OCI-LY7 (cell line): ENCODE measurements at regions not wholly inside any gene's neighbourhood (a gene's known extent, or its start where the extent isn't known, plus 50 kb on each side); places are given as distances from the start of the nearest gene placed in this dataset.
"Not testable (repeated sequence)": the region's sequence is repeated elsewhere in the genome, so short reads cannot be mapped to it uniquely, and the experiment has no call there.

Experiments
- BruUV-seq: library from RNA; stranded (reverse); fragments of 400-500 nt; replicated peaks from 2 replicates; lab custom pipeline; 2021; lab: Mats Ljungman, UMichigan
- CTCF ChIA-PET: fragments of 300-600 bp; sonication (Branson Sonifier 250); formaldehyde crosslinking; loops from one replicate; lab custom pipeline; 2022; ENCODE audit warnings: antibody characterized with exemption; ENCODE audit not compliant: unreplicated experiment; lab: Charles Lee
- POLR2A ChIA-PET: fragments of 300-600 bp; sonication (Branson Sonifier 250); formaldehyde crosslinking; loops from one replicate; lab custom pipeline; 2022; ENCODE audit warnings: antibody characterized with exemption; lab: Charles Lee
- DNase-seq: peaks from one replicate; pipeline ENCODE4 v3.0.0-alpha.2; 2015; ENCODE audit warnings: low spot score
- H2AFZ ChIP-seq: fragments of 200-600 bp; sonication (generic), shearing (Covaris generic); 2 replicates; pipeline ENCODE4 v1.6.1; 2014; ENCODE audit warnings: mild to moderate bottlenecking, antibody characterized with exemption, low read length, moderate library complexity
- H3K27ac ChIP-seq: fragments of 200-600 bp; sonication (generic); 2 replicates; pipeline ENCODE4 v1.5.1; 2014; ENCODE audit warnings: mixed run types, low read depth, mild to moderate bottlenecking, moderate library complexity, low read length, inconsistent platforms; ENCODE audit not compliant: poor library complexity, severe bottlenecking
- H3K36me3 ChIP-seq: fragments of 200-600 bp; sonication (generic); 2 replicates; pipeline ENCODE4 v1.6.1; 2014; ENCODE audit warnings: mild to moderate bottlenecking, antibody characterized with exemption, low read length, moderate library complexity, mixed read lengths; ENCODE audit not compliant: insufficient read depth
- H3K4me1 ChIP-seq: fragments of 200-600 bp; sonication (generic); 2 replicates; pipeline ENCODE4 v1.5.1; 2014; ENCODE audit warnings: mild to moderate bottlenecking, low read length; ENCODE audit not compliant: insufficient read depth, poor library complexity, severe bottlenecking
- H3K4me2 ChIP-seq: fragments of 200-600 bp; sonication (generic); 2 replicates; pipeline ENCODE4 v1.6.1; 2014; ENCODE audit warnings: mild to moderate bottlenecking, low read length
- H3K4me3 ChIP-seq: fragments of 200-600 bp; sonication (generic); 2 replicates; pipeline ENCODE4 v1.5.1; 2014; ENCODE audit warnings: mild to moderate bottlenecking, low read depth, low read length; ENCODE audit not compliant: poor library complexity, severe bottlenecking
- H3K79me2 ChIP-seq: fragments of 200-600 bp; sonication (generic); 2 replicates; pipeline ENCODE4 v1.6.1; 2016; ENCODE audit warnings: low read depth, mild to moderate bottlenecking, low read length, moderate library complexity, mixed read lengths; ENCODE audit not compliant: insufficient read depth
- H3K9me2 ChIP-seq: fragments of 200-600 bp; sonication (generic); 2 replicates; pipeline ENCODE4 v1.6.1; 2016; ENCODE audit warnings: mild to moderate bottlenecking, low read length, mixed read lengths; ENCODE audit not compliant: insufficient read depth
- H3K9me3 ChIP-seq: fragments of 200-600 bp; sonication (generic); 2 replicates; pipeline ENCODE4 v1.6.1; 2014; ENCODE audit warnings: mild to moderate bottlenecking, mixed run types, low read length, mixed read lengths
- H4K20me1 ChIP-seq: fragments of 200-600 bp; sonication (generic); 2 replicates; pipeline ENCODE4 v1.6.1; 2014; ENCODE audit warnings: mild to moderate bottlenecking, antibody characterized with exemption, low read length, moderate library complexity, mixed read lengths; ENCODE audit not compliant: insufficient read depth
- CTCF ChIP-seq: fragments of 200-600 bp; sonication (generic); conservative IDR thresholded peaks from 2 replicates; pipeline ENCODE4 v1.5.1; 2014; ENCODE audit warnings: mild to moderate bottlenecking, antibody characterized with exemption, low read length, moderate library complexity, mixed read lengths
- EZH2phosphoT487 ChIP-seq: fragments of 200-600 bp; sonication (generic); IDR thresholded peaks from 2 replicates; pipeline ENCODE4 v1.6.1; 2018; ENCODE audit warnings: low read depth, borderline replicate concordance, mild to moderate bottlenecking, mixed run types, antibody characterized with exemption, low read length, moderate library complexity, mixed read lengths
- intact Hi-C: fragments of 100-400 bp; cut with micrococcal nuclease; formaldehyde crosslinking; loops from one replicate; pipeline ENCODE4 v1.10.0; 2022; ENCODE audit not compliant: unreplicated experiment

GRCh38 chrX:76520273-76521054, 93.0 kb downstream of the MAGEE1 start:
- Histone ChIP-seq H3K27ac (no peak overlapping the region), H3K4me1 (no peaks in the 10 kb centered on the region), H3K9me3 (no peaks in the 10 kb centered on the region), H3K36me3 (no peaks in the 10 kb centered on the region), H3K9me2 (no peaks in the 10 kb centered on the region), H2AFZ (no peak overlapping the region), H4K20me1 (no peaks in the 10 kb centered on the region), H3K4me3 (no peak overlapping the region), H3K4me2 (no peak overlapping the region), H3K79me2 (no peaks in the 10 kb centered on the region)
- no peak for DNase-seq
- TF ChIP-seq CTCF (no peak), EZH2phosphoT487 (no peak)
- intact Hi-C loops: no loop called here
- CTCF ChIA-PET: no interaction called here
- BruUV-seq: no TSS peak
- POLR2A ChIA-PET: no interaction called here

GRCh38 chrX:76535675-76536074, 108.2 kb downstream of the MAGEE1 start:
- H3K9me3 ChIP-seq, H3K4me1 ChIP-seq, H3K4me2 ChIP-seq, H3K9me2 ChIP-seq, H3K36me3 ChIP-seq, H2AFZ ChIP-seq, H3K4me3 ChIP-seq, DNase-seq, H3K79me2 ChIP-seq, BruUV-seq, intact Hi-C loops, H3K27ac ChIP-seq, POLR2A ChIA-PET, H4K20me1 ChIP-seq, CTCF ChIA-PET: not testable (repeated sequence)

GRCh38 chrX:76538860-76539259, 111.3 kb downstream of the MAGEE1 start:
- ChIA-PET CTCF (no interaction called here), POLR2A (interaction anchor here (0.6 to 0.7 kb wide), 3 partner anchors 21 to 1486 kb away, joined by 3 read pairs; no protein-coding TSS in a partner anchor)
- H4K20me1 ChIP-seq: no peaks in the 10 kb centered on the region
- H3K4me1 ChIP-seq: no peaks in the 10 kb centered on the region
- no peak overlapping the region for H2AFZ ChIP-seq
- DNase-seq: no peak
- no peak overlapping the region for H3K27ac ChIP-seq
- intact Hi-C loops: no loop called here
- H3K79me2 ChIP-seq: no peaks in the 10 kb centered on the region
- no peak for TF ChIP-seq EZH2phosphoT487
- TF ChIP-seq CTCF: no peak
- no TSS peak for BruUV-seq
- H3K9me2 ChIP-seq: no peaks in the 10 kb centered on the region
- no peak overlapping the region for H3K4me2 ChIP-seq
- H3K9me3 ChIP-seq: no peaks in the 10 kb centered on the region
- H3K4me3 ChIP-seq: no peak overlapping the region
- no peaks in the 10 kb centered on the region for H3K36me3 ChIP-seq

- H3K9me2 ChIP-seq, H2AFZ ChIP-seq, H3K79me2 ChIP-seq, intact Hi-C loops, H3K4me1 ChIP-seq, H4K20me1 ChIP-seq, BruUV-seq, H3K27ac ChIP-seq, CTCF ChIA-PET, H3K4me3 ChIP-seq, DNase-seq, H3K36me3 ChIP-seq, H3K4me2 ChIP-seq, H3K9me3 ChIP-seq, POLR2A ChIA-PET: not testable (repeated sequence)
Observed at GRCh38 chrX:76543381-76543780, 115.9 kb downstream of the MAGEE1 start.
